Ishikawa (cell line): ENCODE measurements at regions not wholly inside any gene's neighbourhood (a gene's known extent, or its start where the extent isn't known, plus 50 kb on each side); places are given as distances from the start of the nearest gene placed in this dataset.

Experiments
- CEBPB ChIP-seq: IDR thresholded peaks from 2 replicates; pipeline ENCODE4 v1.6.1; 2012
- CREB1 ChIP-seq: IDR thresholded peaks from 2 replicates; pipeline ENCODE4 v1.6.1; 2012; ENCODE audit warnings: low read depth
- EGR1 ChIP-seq: IDR thresholded peaks from 2 replicates; pipeline ENCODE4 v1.6.1; 2012
- EP300 ChIP-seq: IDR thresholded peaks from 2 replicates; pipeline ENCODE4 v1.6.1; 2012; ENCODE audit warnings: borderline replicate concordance
- FOXM1 ChIP-seq: IDR thresholded peaks from 2 replicates; pipeline ENCODE4 v1.6.1; 2012; ENCODE audit warnings: low read depth, borderline replicate concordance
- MAX ChIP-seq: IDR thresholded peaks from 2 replicates; pipeline ENCODE4 v1.6.1; 2012
- NFIC ChIP-seq: IDR thresholded peaks from 2 replicates; pipeline ENCODE4 v1.6.1; 2012
- RAD21 ChIP-seq: IDR thresholded peaks from 2 replicates; pipeline ENCODE4 v1.6.1; 2012; ENCODE audit warnings: low read depth
- REST ChIP-seq: IDR thresholded peaks from 2 replicates; pipeline ENCODE4 v1.6.1; 2012; ENCODE audit warnings: low read depth, mild to moderate bottlenecking
- TAF1 ChIP-seq: IDR thresholded peaks from 2 replicates; pipeline ENCODE4 v1.6.1; 2012; ENCODE audit warnings: low read depth, mild to moderate bottlenecking
- TCF12 ChIP-seq: IDR thresholded peaks from 2 replicates; pipeline ENCODE4 v1.6.1; 2012; ENCODE audit warnings: low read depth
- TEAD4 ChIP-seq: IDR thresholded peaks from 2 replicates; pipeline ENCODE4 v1.6.1; 2012
- USF1 ChIP-seq: IDR thresholded peaks from 2 replicates; pipeline ENCODE4 v1.6.1; 2012
- YY1 ChIP-seq: IDR thresholded peaks from 2 replicates; pipeline ENCODE4 v1.6.1; 2012; ENCODE audit warnings: low read depth
- ZBTB7A ChIP-seq: IDR thresholded peaks from 2 replicates; pipeline ENCODE4 v1.6.1; 2012; ENCODE audit warnings: low read depth

GRCh38 chr22:47940211-47940610 lies 1177.8 kb downstream of the TBC1D22A start:
- TF ChIP-seq RAD21 = no peak
- TF ChIP-seq NFIC = no peak
- TF ChIP-seq EGR1 = no peak
- no peak for TF ChIP-seq TEAD4
- no peak for TF ChIP-seq TAF1
- no peak for TF ChIP-seq FOXM1
- no peak for TF ChIP-seq EP300
- no peak for TF ChIP-seq CREB1
- no peak for TF ChIP-seq YY1
- TF ChIP-seq CEBPB = no peak
- no peak for TF ChIP-seq TCF12
- TF ChIP-seq REST = no peak

GRCh38 chr22:47933891-47934290 lies 1171.4 kb downstream of the TBC1D22A start:
- TF ChIP-seq RAD21 (no peak), TCF12 (no peak), CREB1 (no peak), ZBTB7A (no peak), FOXM1 (no peak), NFIC (no peak), EP300 (no peak), EGR1 (no peak), TEAD4 (no peak), TAF1 (no peak), MAX (no peak), YY1 (no peak)

GRCh38 chr22:47933226-47933625 lies 1170.8 kb downstream of the TBC1D22A start:
- TF ChIP-seq USF1 (no peak), CEBPB (no peak), FOXM1 (no peak), TAF1 (no peak), MAX (no peak), RAD21 (no peak), TEAD4 (no peak), ZBTB7A (no peak), CREB1 (no peak), EGR1 (no peak), YY1 (no peak), REST (no peak), TCF12 (no peak), NFIC (no peak), EP300 (no peak)

- TF ChIP-seq TEAD4 (no peak), CREB1 (no peak), CEBPB (no peak), RAD21 (no peak), TAF1 (no peak), MAX (no peak), YY1 (no peak), USF1 (no peak), FOXM1 (no peak), REST (no peak), EGR1 (no peak), TCF12 (no peak), NFIC (no peak), EP300 (no peak), ZBTB7A (no peak)
Measured at GRCh38 chr22:47929646-47930185, 1167.3 kb downstream of the TBC1D22A start.
